GM12891 (cell line): ENCODE measurements at regions not wholly inside any gene's neighbourhood (a gene's known extent, or its start where the extent isn't known, plus 50 kb on each side); places are given as distances from the start of the nearest gene placed in this dataset.

Source experiments
- DNase-seq: peaks from one replicate; pipeline ENCODE4 v3.0.0; 2011; ENCODE audit warnings: low spot score; ENCODE audit not compliant: insufficient read length
- FAIRE-seq: peaks from 2 replicates; lab custom pipeline; 2011; peaks lifted over from hg19 to GRCh38; lab: Jason Lieb, UNC
- PAX5 ChIP-seq: IDR thresholded peaks from 2 replicates; pipeline ENCODE4 v1.6.1; 2011; ENCODE audit warnings: low read length, moderate library complexity, mild to moderate bottlenecking; ENCODE audit not compliant: insufficient read depth, severe bottlenecking
- POLR2A ChIP-seq: IDR thresholded peaks from 2 replicates; pipeline ENCODE4 v1.6.1; 2011; ENCODE audit warnings: low read depth, low read length, control low read depth
- POLR2AphosphoS5 ChIP-seq: IDR thresholded peaks from 2 replicates; pipeline ENCODE4 v1.6.1; 2011; ENCODE audit warnings: low read depth, low read length, control low read depth
- POU2F2 ChIP-seq: IDR thresholded peaks from 2 replicates; pipeline ENCODE4 v1.6.1; 2011; ENCODE audit warnings: low read depth, mild to moderate bottlenecking, control low read depth, low read length, moderate library complexity
- SPI1 ChIP-seq: IDR thresholded peaks from 2 replicates; pipeline ENCODE4 v1.6.1; 2011; ENCODE audit warnings: low read depth, low read length, control low read depth
- TAF1 ChIP-seq: IDR thresholded peaks from 2 replicates; pipeline ENCODE4 v1.6.1; 2011; ENCODE audit warnings: low read depth, low read length, control low read depth

DNA sequence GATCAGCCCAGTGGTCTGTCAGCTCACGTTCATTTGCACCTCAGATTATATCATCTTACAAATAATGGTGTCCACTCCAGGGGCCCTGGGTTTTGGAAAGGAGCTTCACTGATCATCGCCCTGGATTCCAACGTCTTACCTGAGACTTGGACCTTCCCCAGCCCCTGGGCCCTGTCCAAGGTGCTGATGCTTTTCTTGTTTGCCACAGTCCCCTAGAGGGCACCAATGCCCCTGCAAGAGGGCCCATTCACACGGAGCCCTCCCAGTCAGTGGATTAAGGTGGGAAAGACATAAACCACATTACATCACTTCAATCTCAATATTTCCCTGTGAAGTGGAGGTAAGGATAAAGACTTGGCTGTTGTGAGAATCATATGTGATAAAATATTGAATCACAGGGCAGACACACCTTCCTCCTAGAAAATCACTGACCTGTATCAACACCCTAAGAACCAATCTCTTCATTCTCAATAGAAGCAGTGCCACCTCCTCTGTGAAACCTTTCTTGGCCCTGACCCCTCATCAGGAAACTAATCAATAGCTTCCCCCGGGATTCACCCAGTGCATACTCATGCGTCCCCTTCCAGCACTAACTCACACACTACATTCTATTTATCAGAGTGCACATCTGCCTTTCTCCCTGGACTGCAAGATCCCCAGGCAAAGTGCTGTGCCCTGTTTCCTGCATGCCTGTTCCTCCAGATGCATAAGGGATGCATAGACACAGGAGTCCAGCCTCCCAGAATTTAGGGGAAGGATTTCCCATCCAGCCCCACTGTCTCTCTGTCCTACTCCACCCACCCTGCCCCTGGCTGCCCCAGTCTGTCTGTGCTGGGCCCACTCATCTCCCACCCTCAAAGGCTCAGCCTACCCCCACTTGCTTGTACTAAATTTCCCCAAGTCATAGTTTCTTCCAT, 167.0 kb downstream of the BUD13 start:
- DNase-seq (peak; percentile 42), FAIRE-seq (no peak)
- no peak for TF ChIP-seq TAF1
- TF ChIP-seq POLR2AphosphoS5: no peak
- TF ChIP-seq PAX5: no peak
- TF ChIP-seq POU2F2: no peak
- no peak for TF ChIP-seq POLR2A
- TF ChIP-seq SPI1: no peak

DNA sequence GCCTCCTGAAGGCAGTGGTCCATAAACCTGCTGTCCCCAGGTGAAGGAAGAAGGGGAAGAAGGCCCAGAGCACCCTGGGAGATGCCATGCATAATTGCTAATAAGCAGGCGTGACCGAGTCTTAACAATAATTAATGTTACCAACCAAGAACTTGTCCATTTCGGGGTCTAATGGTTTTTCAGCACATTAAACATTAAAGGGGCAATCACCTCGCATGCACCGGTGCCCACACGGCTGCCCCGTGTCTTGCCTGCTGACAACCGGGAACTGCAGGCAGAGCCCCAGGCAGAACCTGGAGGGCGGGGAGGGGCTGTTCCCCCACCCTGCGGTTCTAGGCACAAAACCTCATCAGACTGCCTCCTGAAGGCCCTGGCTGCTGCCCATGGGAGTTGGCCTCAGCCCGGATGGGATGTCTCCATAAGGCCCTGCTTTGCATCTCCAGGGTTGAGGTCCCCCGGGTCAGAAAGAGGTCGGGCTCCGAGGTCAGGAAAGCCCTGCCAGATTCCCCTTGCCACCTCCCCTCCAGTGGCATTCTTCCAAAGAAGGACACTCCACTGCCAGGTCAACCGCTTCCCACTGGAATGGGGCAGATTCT, 169.0 kb downstream of the BUD13 start:
- DNase-seq: no peak
- no peak for TF ChIP-seq POU2F2
- TF ChIP-seq POLR2AphosphoS5: no peak
- no peak for TF ChIP-seq TAF1
- no peak for TF ChIP-seq PAX5
- TF ChIP-seq POLR2A: no peak
- no peak for FAIRE-seq

DNA sequence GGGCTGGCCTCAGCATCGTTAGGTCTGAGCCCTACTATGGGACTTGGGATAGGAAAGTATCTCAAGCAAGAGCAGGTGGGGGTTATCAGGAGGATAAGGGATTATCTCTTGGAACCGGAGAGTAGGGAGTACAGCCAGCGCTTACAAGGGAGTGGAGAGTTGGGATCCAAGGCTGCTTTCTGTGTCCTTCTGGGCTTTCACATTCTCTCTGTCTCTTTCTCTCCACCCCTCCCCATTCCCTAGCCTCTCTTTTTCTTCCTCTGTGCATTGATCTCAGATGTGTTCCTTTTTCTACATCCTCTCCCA, 170.2 kb downstream of the BUD13 start:
- DNase-seq (no peak), FAIRE-seq (no peak)
- TF ChIP-seq SPI1: no peak
- TF ChIP-seq POU2F2: no peak
- no peak for TF ChIP-seq POLR2A

DNA sequence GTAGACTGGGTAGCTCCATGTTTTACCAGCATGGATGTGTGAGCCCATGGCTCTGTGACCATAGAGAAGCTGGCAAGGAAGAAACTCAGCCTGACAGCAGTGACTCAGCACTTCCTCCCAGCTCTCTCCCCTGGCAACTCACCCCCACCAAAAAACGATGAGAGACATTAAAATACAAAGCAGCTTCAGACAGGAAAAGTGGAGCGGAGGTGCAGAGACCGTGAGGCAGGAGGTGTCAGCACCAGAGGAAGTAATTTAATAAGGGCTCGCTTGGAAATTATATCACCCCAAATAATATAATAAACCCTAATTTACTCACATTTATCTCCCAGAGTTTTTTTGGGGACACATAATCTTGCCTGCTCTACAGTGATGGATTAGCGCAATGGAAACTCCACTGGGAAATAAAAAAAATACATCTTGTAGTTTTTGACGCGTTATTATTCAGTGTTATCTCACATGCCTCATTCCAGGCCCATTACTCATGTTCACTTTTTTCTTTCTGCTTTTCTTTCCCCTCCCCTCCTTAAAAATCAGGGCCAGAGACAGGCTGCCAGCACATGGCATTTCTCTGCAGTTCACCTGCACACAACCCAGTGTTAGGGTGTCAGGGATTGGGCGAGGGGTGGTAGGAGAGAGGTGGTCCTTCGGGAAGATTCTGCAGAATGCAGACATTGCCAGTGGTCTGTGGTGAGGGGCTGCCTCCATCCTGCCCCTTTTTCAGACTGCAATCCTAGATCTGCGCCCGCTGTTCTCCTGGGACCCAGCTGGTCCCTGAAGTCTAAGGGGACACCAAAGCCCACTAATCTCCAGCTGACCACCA, 170.8 kb downstream of the BUD13 start:
- FAIRE-seq (no peak), DNase-seq (no peak)
- TF ChIP-seq SPI1 (no peak), POLR2AphosphoS5 (no peak), POLR2A (no peak), PAX5 (no peak), POU2F2 (no peak), TAF1 (no peak)

DNA sequence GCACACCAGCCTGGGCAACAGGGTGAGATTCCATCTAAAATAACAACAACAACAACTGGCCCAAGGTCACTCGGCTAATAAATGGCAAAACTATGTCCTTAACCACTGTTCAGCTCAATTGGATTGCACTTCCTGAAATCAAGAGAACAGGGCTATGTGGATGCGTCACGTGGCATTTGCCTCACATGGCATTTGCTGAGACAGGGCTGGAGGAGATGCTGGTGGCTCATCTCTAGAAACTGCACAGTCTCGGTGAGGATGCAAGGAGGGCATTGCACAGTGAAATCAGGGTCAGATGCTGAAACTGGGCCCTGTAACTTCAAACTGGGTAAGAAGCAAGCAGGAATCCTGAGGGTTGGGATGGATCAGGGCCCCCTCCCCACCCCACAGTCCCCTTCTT, 171.9 kb downstream of the BUD13 start:
- DNase-seq (no peak), FAIRE-seq (no peak)
- TF ChIP-seq PAX5: no peak
- no peak for TF ChIP-seq POLR2A
- no peak for TF ChIP-seq POU2F2

DNA sequence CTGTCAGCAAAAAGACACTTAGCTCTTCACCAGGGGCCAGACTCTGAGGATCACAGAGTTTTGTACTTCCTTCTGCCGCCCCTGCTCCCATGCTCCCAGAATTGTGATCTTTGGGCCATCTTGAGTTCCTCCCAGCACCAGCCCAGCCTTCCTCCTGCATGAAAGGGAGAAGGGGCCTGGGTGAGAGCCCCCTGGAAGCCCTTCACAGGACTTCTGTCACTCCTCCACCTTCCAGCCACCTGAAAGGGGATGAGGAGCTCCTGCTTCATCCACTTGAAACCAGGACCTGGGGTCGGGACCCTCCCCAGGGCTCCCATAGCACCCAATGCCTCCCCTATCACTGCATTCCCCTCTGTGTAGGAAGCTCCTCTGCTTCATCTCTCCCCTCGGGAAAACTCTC, 174.2 kb downstream of the BUD13 start:
- TF ChIP-seq PAX5: no peak
- TF ChIP-seq POLR2A: no peak
- TF ChIP-seq TAF1: no peak
- no peak for TF ChIP-seq POLR2AphosphoS5
- no peak for TF ChIP-seq POU2F2
- TF ChIP-seq SPI1: no peak
- FAIRE-seq (no peak), DNase-seq (no peak)

DNA sequence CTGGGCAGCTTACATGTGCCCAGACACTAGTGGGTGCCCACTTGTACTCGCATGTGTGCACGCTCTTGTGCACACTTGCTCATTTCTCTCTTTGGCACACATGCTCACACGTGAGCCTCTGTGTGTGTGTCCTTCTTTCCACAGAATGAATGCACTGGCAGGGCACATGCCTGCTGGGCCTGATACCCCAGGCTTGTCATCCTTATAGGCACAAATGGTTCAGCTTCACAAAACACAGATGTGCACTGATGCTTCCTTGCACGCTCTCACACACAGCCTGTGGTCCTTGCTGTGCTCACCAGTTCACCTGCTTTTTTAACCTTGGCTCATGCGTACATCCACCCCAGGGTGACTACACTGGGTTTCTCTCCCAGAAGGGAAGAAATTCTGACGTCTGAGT, 174.8 kb downstream of the BUD13 start:
- no peak for FAIRE-seq
- TF ChIP-seq POLR2A: no peak
- no peak for TF ChIP-seq PAX5
- TF ChIP-seq TAF1: no peak
- no peak for TF ChIP-seq SPI1
- no peak for DNase-seq

DNA sequence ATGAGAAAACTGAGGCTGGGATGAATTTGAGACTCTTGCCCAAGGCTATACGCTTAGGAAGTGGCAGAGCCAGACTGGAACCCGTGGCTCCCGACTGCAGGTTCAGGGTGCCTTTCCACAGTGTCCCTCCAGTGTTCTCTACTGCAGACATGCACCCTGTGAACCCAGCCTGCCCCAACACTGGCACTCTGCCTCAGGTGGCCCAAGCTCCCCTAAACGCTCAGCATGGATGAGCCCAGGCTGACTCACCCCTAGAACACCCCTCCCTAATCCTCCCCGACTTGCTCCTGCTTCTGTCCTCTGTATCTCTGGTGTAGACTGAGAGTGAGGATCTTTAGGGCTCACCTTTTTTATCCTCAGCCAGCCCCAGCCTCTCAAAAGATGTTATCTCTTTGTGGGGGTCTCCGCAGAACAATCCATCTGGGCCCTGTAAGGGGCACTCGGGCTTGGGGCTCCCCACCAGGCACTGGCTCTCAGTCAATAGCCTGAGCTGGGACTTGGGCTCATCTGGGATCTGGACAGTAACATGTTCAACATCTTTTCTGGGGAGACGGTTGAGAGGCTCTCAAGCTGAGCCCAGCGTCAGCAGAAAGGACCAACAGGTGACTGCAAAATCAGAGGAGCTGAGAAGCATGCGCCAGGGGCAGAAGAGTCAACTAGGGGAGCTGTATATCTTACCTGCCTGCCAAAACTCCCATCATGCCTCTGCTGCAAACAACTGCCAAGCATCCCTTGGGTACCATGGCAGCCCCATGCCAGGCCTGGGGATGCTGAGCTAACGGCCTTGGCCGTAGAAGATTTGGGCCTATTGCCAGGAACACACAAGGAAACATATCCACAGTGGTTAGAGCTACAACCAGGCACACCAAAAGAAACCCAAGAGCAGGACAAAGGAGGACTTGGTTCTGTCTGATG, 176.2 kb downstream of the BUD13 start:
- TF ChIP-seq POLR2AphosphoS5 (no peak), PAX5 (no peak), SPI1 (no peak), TAF1 (no peak), POLR2A (no peak), POU2F2 (no peak)
- no peak for FAIRE-seq
- no peak for DNase-seq

DNA sequence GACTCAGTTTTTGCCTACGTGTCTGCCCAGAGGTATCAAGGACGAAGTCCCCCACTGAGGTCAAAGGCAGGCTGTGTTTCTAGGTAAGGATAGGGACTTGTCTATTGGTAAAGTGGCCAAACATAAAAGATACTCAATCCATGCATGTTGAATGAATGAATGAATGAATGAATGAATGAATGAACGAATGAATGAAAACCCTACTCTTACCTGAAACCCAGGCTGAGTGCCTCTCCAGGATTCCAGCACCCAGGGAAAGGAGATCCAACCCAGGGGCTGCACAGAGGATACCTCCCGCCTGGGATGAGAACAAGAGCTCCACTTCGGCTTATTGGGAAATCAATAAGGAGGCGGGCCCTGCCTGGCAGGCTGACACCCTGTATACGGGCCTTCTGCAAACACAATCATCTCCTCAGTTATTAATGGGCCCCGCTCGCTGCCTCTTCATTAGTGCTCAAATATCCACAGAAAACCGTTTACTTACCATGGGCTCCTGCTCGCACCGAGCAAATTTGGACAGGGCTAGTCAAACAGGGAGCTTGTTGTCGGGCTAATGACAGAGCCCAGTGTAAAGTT, 177.4 kb downstream of the BUD13 start:
- DNase-seq (no peak), FAIRE-seq (no peak)
- TF ChIP-seq SPI1 (no peak), TAF1 (no peak), POLR2AphosphoS5 (no peak), POLR2A (no peak), POU2F2 (no peak), PAX5 (no peak)
